SK-N-SH (cell line): ENCODE measurements at regions not wholly inside any gene's neighbourhood (a gene's known extent, or its start where the extent isn't known, plus 50 kb on each side); places are given as distances from the start of the nearest gene placed in this dataset.
A peak's percentile ranks its signal among the peaks of the same experiment; 100 is the strongest.

Source experiments
- CTCF ChIA-PET: fragments of 300-600, 350-600 bp; formaldehyde crosslinking; extraction: SDS; loops from one replicate; lab custom pipeline; 2021; lab: Yijun Ruan, JAX
- POLR2A ChIA-PET: fragments of 350-600 bp; sonication (Branson Sonifier 250); formaldehyde crosslinking; extraction: SDS; loops from one replicate; lab custom pipeline; 2020; ENCODE audit warnings: antibody characterized with exemption, inconsistent platforms; lab: Yijun Ruan, JAX
- DNase-seq: peaks from one replicate; pipeline ENCODE4 v3.0.0; 2012
- H2AFZ ChIP-seq: fragments of 200-600 bp; sonication (generic); 2 replicates; pipeline ENCODE4 v1.8.1; 2016; ENCODE audit warnings: antibody characterized with exemption, mild to moderate bottlenecking, low read depth
- H3F3A ChIP-seq: fragments of 200-600 bp; sonication (generic); replicated peaks from 2 replicates; pipeline ENCODE3; 2016; ENCODE audit warnings: antibody characterized with exemption, mild to moderate bottlenecking; ENCODE audit not compliant: insufficient read depth
- H3K27ac ChIP-seq, 2 experiments: fragments of 200-500 bp in 1 of 2; fragments of 200-600 bp in 1 of 2; sonication (Bioruptor generic) in 1 of 2; sonication (generic), shearing (Covaris generic) in 1 of 2; 2 replicates each; pipeline versions ENCODE4 v1.5.1 to v1.6.1; 2014 to 2016; ENCODE audit warnings: low read depth in 2 of 2, inconsistent platforms in 1 of 2, low read length in 1 of 2, mild to moderate bottlenecking in 1 of 2, mixed read lengths in 1 of 2
- H3K27me3 ChIP-seq: fragments of 200-600 bp; sonication (generic), shearing (Covaris generic); 2 replicates; pipeline ENCODE4 v1.6.1; 2016; ENCODE audit warnings: mixed run types; ENCODE audit not compliant: insufficient read depth
- H3K36me3 ChIP-seq, 2 experiments: fragments of 200-500 bp in 1 of 2; fragments of 200-600 bp in 1 of 2; sonication (Bioruptor generic) in 1 of 2; sonication (generic) in 1 of 2; replicated peaks in 1 of 2; 2 replicates each; pipeline versions ENCODE3 to v1.5.1; 2014 to 2016; ENCODE audit warnings: low read length in 1 of 2, mild to moderate bottlenecking in 1 of 2; ENCODE audit not compliant: insufficient read depth in 2 of 2, control insufficient read depth in 1 of 2
- H3K4me1 ChIP-seq, 2 experiments: fragments of 200-500 bp in 1 of 2; fragments of 200-600 bp in 1 of 2; sonication (Bioruptor generic) in 1 of 2; sonication (generic), shearing (Covaris generic) in 1 of 2; 2 replicates each; pipeline versions ENCODE4 v1.5.1 to v1.6.1; 2014 to 2016; ENCODE audit warnings: low read depth in 1 of 2, low read length in 1 of 2, mixed run types in 1 of 2; ENCODE audit not compliant: insufficient read depth in 2 of 2, control insufficient read depth in 1 of 2
- H3K4me2 ChIP-seq: fragments of 200-600 bp; sonication (generic), shearing (Covaris generic); 2 replicates; pipeline ENCODE4 v1.6.1; 2017; ENCODE audit warnings: mixed run types
- H3K4me3 ChIP-seq, 2 experiments: fragments of 200-500 bp in 1 of 2; fragments of 200-600 bp in 1 of 2; sonication (Bioruptor generic) in 1 of 2; sonication (generic), shearing (Covaris generic) in 1 of 2; 2 replicates each; pipeline versions ENCODE4 v1.5.1 to v1.8.1; 2014 to 2016; ENCODE audit warnings: low read depth in 2 of 2, inconsistent platforms in 1 of 2, low read length in 1 of 2, mild to moderate bottlenecking in 1 of 2, mixed read lengths in 1 of 2, moderate library complexity in 1 of 2
- H3K79me2 ChIP-seq: fragments of 200-600 bp; sonication (generic); 2 replicates; pipeline ENCODE4 v1.8.1; 2017; ENCODE audit warnings: mild to moderate bottlenecking; ENCODE audit not compliant: insufficient read depth
- H3K9ac ChIP-seq: fragments of 200-600 bp; sonication (generic); 2 replicates; pipeline ENCODE4 v1.6.1; 2017; ENCODE audit warnings: mixed run types
- H3K9me2 ChIP-seq: fragments of 200-600 bp; sonication (generic); 2 replicates; pipeline ENCODE4 v1.6.1; 2017; ENCODE audit warnings: mixed run types
- H3K9me3 ChIP-seq: fragments of 200-600 bp; sonication (generic); 2 replicates; pipeline ENCODE4 v1.6.1; 2017; ENCODE audit warnings: mixed run types, mild to moderate bottlenecking, moderate library complexity
- H4K20me1 ChIP-seq: fragments of 200-600 bp; sonication (generic); 2 replicates; pipeline ENCODE4 v1.6.1; 2017; ENCODE audit warnings: mild to moderate bottlenecking, mixed run types; ENCODE audit not compliant: insufficient read depth
- EZH2phosphoT487 ChIP-seq: fragments of 200-600 bp; sonication (generic); IDR thresholded peaks from 2 replicates; pipeline ENCODE4 v1.6.1; 2017; ENCODE audit warnings: low read depth, mixed run types, mild to moderate bottlenecking, antibody characterized with exemption, moderate library complexity, borderline replicate concordance
- GATA2 ChIP-seq: sonication (generic); formaldehyde crosslinking; IDR thresholded peaks from 2 replicates; pipeline ENCODE4 v1.5.0; 2020; ENCODE audit warnings: mild to moderate bottlenecking, missing genetic modification reagents
- JUND ChIP-seq: IDR thresholded peaks from 2 replicates; pipeline ENCODE4 v1.4.0; 2012
- MXI1 ChIP-seq: IDR thresholded peaks from 2 replicates; pipeline ENCODE4 v1.6.1; 2012; ENCODE audit warnings: mild to moderate bottlenecking, low read depth, low read length, improper control_type of control experiment
- NRF1 ChIP-seq: IDR thresholded peaks from 2 replicates; pipeline ENCODE4 v1.6.1; 2012; ENCODE audit warnings: low read depth, mild to moderate bottlenecking, low read length
- RAD21 ChIP-seq: IDR thresholded peaks from 2 replicates; pipeline ENCODE4 v1.6.1; 2012; ENCODE audit warnings: mild to moderate bottlenecking, low read length
- RCOR1 ChIP-seq: fragments of 150-350 bp; IDR thresholded peaks from 2 replicates; pipeline ENCODE4 v1.6.1; 2017; ENCODE audit warnings: antibody characterized with exemption, low read length
- RFX5 ChIP-seq: IDR thresholded peaks from 2 replicates; pipeline ENCODE4 v1.6.1; 2012; ENCODE audit warnings: mild to moderate bottlenecking, improper control_type of control experiment, low read length
- SMC3 ChIP-seq: IDR thresholded peaks from 2 replicates; pipeline ENCODE4 v1.6.1; 2012; ENCODE audit warnings: low read depth, low read length, improper control_type of control experiment
- TEAD4 ChIP-seq: IDR thresholded peaks from 2 replicates; pipeline ENCODE4 v1.4.0; 2012; ENCODE audit warnings: mild to moderate bottlenecking, borderline replicate concordance; ENCODE audit not compliant: insufficient read depth
- YY1 ChIP-seq: IDR thresholded peaks from 2 replicates; pipeline ENCODE4 v1.4.0; 2012; ENCODE audit warnings: low read depth, mild to moderate bottlenecking
- WGBS: methylation state at CpG from one replicate; pipeline ENCODE4 v1.1.6; 2017; ENCODE audit warnings: low lambda C conversion rate; 5-methylcytosine and 5-hydroxymethylcytosine counted together
- TF ChIP-seq, protein P1 (sequence below): IDR thresholded peaks from 2 replicates; pipeline ENCODE4 v1.4.0; 2012; ENCODE audit warnings: low read depth
- TF ChIP-seq, protein P2 (sequence below): IDR thresholded peaks from 2 replicates; pipeline ENCODE4; 2012
- TF ChIP-seq, protein P3 (sequence below): fragments of 200-600 bp; sonication (generic); IDR thresholded peaks from 2 replicates; pipeline ENCODE4 v1.6.1; 2017; ENCODE audit warnings: antibody characterized with exemption, mild to moderate bottlenecking, moderate library complexity

DNA sequence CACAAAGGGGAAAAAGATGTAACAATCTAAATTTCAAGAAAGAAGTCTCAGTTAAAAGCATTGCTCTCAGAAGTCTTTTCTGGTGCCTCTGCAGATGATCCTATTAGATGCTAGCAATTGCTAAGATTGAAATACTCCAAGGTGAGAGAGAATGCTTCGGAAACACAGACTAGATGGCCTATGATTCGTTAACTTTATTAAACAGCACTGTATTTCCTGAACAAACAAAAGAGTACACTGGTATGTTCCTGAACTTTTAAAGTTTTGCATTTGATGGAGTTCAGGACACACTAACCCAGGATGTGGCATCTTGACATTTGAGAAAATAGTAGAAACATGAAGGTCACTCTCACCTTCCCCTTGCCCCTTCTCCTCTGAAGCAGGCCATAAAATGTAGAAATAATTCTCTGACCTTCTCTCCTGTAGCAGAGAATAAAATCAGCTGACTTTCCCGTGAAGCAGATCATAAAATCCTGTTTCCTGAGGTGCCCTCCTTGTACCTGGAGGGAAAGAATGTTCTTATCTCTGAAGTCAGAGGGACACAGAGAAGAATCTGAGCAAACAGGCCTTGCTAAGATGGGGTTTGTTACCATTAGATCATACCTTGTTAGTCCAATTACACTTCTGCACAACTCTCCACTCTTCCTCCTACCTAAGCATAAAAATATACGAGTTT, 142.9 kb upstream of the USP25 start:
- Histone ChIP-seq H3K9ac (no peak overlapping the region), H3K79me2 (no peaks in the 10 kb centered on the region), H3K9me3 (no peaks in the 10 kb centered on the region), H3K27me3 (no peaks in the 10 kb centered on the region), H3K36me3 (no peaks in the 10 kb centered on the region), H3K4me3 (no peak overlapping the region), H3F3A (no peaks in the 10 kb centered on the region), H3K27ac (no peak overlapping the region), H2AFZ (no peak overlapping the region; the same call in 1 of the 2 replicates), H3K9me2 (no peaks in the 10 kb centered on the region), H3K4me2 (no peak overlapping the region), H3K4me1 (no peaks in the 10 kb centered on the region), H4K20me1 (no peaks in the 10 kb centered on the region)
- no peak for DNase-seq
- WGBS: 34% methylated on average over 4 of the region's 4 CpGs
- CTCF ChIA-PET: interaction anchor here (1.1 to 1.4 kb wide), 2 partner anchors 104 to 1327 kb away, joined by 3 to 6 read pairs; no protein-coding TSS in a partner anchor
- POLR2A ChIA-PET: no interaction called here
- TF ChIP-seq, protein P1, sequence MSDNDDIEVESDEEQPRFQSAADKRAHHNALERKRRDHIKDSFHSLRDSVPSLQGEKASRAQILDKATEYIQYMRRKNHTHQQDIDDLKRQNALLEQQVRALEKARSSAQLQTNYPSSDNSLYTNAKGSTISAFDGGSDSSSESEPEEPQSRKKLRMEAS: no peak
- no peak for TF ChIP-seq GATA2
- TF ChIP-seq RFX5: no peak
- no peak for TF ChIP-seq JUND
- no peak for TF ChIP-seq NRF1
- TF ChIP-seq TEAD4: no peak
- TF ChIP-seq, protein P2, sequence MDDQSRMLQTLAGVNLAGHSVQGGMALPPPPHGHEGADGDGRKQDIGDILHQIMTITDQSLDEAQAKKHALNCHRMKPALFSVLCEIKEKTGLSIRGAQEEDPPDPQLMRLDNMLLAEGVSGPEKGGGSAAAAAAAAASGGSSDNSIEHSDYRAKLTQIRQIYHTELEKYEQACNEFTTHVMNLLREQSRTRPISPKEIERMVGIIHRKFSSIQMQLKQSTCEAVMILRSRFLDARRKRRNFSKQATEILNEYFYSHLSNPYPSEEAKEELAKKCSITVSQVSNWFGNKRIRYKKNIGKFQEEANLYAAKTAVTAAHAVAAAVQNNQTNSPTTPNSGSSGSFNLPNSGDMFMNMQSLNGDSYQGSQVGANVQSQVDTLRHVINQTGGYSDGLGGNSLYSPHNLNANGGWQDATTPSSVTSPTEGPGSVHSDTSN: no peak
- TF ChIP-seq, protein P3, sequence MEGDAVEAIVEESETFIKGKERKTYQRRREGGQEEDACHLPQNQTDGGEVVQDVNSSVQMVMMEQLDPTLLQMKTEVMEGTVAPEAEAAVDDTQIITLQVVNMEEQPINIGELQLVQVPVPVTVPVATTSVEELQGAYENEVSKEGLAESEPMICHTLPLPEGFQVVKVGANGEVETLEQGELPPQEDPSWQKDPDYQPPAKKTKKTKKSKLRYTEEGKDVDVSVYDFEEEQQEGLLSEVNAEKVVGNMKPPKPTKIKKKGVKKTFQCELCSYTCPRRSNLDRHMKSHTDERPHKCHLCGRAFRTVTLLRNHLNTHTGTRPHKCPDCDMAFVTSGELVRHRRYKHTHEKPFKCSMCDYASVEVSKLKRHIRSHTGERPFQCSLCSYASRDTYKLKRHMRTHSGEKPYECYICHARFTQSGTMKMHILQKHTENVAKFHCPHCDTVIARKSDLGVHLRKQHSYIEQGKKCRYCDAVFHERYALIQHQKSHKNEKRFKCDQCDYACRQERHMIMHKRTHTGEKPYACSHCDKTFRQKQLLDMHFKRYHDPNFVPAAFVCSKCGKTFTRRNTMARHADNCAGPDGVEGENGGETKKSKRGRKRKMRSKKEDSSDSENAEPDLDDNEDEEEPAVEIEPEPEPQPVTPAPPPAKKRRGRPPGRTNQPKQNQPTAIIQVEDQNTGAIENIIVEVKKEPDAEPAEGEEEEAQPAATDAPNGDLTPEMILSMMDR: no peak
- TF ChIP-seq MXI1: no peak

DNA sequence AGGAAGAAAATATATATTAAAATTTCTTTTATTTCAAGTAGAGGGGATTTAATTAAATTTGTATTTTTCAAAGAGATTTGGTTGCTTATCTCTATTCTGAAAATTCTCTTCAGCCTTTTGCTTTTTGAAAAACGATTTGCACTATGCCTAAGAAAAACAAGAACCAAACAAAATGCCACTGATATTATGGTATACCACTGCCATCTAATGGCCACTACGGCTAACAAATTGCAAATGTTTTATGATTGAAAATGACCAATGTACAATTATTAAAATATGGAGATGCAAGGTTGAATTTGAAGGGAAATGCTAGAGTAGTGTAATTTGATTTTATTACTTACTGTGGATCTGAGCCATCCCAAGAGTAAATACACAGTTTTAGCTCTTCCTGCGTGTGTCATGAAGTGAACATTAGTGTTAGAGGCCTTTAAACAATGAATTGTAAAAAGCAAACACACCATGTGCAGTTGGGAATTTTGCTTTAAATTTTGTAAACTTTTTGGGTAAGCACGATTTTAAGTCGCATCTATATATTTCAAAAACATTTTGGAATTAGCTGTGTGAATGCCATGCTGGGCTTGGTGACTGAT, 137.4 kb upstream of the USP25 start:
- Histone ChIP-seq H3K79me2 (no peaks in the 10 kb centered on the region), H3K4me1 (no peaks in the 10 kb centered on the region), H2AFZ (no peak overlapping the region), H3K36me3 (no peaks in the 10 kb centered on the region), H3K27me3 (no peaks in the 10 kb centered on the region), H3K9ac (no peak overlapping the region), H3K4me3 (no peak overlapping the region; a peak in 1 of 4 replicates), H3F3A (no peaks in the 10 kb centered on the region), H3K27ac (no peak overlapping the region), H3K9me2 (no peaks in the 10 kb centered on the region), H3K9me3 (no peaks in the 10 kb centered on the region), H4K20me1 (no peaks in the 10 kb centered on the region), H3K4me2 (no peak overlapping the region)
- POLR2A ChIA-PET: no interaction called here
- WGBS: 5% methylated on average over 5 of the region's 5 CpGs
- TF ChIP-seq, protein P3: peak; percentile 71
- TF ChIP-seq YY1 (no peak), RCOR1 (no peak), RAD21 (peak; percentile 92), EZH2phosphoT487 (no peak), GATA2 (no peak), SMC3 (peak; percentile 63)
- DNase-seq: peak; percentile 27
- CTCF ChIA-PET: interaction anchor here (0.8 to 2.2 kb wide), 19 partner anchors 8 to 1340 kb away, joined by 3 to 13 read pairs (median 4); no protein-coding TSS in a partner anchor
